Activated CD8-positive, alpha-beta memory T cell treated with anti-CD3 and anti-CD28 coated beads, Interleukin-2, amount 10 ng/mL, durations not matched to agents 7 days and 5 days (primary cell): ENCODE measurements at regions not wholly inside any gene's neighbourhood (a gene's known extent, or its start where the extent isn't known, plus 50 kb on each side); places are given as distances from the start of the nearest gene placed in this dataset.
"Not testable (repeated sequence)": the region's sequence is repeated elsewhere in the genome, so short reads cannot be mapped to it uniquely, and the experiment has no call there.

Experiments used
- ATAC-seq: fragments of 150-1000 bp; cut with Tn5 transposase; one replicate; pipeline ENCODE4 v1.10.0; 2021; ENCODE audit warnings: moderate library complexity
- CTCF ChIA-PET: fragments of 350-600 bp; sonication (Branson Sonifier 250); formaldehyde crosslinking; loops from one replicate; lab custom pipeline; 2021; ENCODE audit warnings: antibody characterized with exemption; lab: Charles Lee
- DNase-seq: peaks from one replicate; pipeline ENCODE4 v3.0.0-alpha.2; 2020
- H3K27ac Mint-ChIP-seq: one replicate; pipeline ENCODE4 v1.8.0; 2021; ENCODE audit warnings: mild to moderate bottlenecking, mixed read lengths
- H3K27me3 Mint-ChIP-seq: one replicate; pipeline ENCODE4 v1.8.0; 2021; ENCODE audit warnings: mixed read lengths
- H3K36me3 Mint-ChIP-seq: one replicate; pipeline ENCODE4 v1.8.0; 2021; ENCODE audit warnings: mild to moderate bottlenecking, mixed read lengths
- H3K4me1 Mint-ChIP-seq: one replicate; pipeline ENCODE4 v1.8.0; 2021; ENCODE audit warnings: mixed read lengths
- H3K4me3 Mint-ChIP-seq: one replicate; pipeline ENCODE4 v1.8.0; 2021; ENCODE audit warnings: mild to moderate bottlenecking, moderate library complexity, mixed read lengths
- H3K9me3 Mint-ChIP-seq: one replicate; pipeline ENCODE4 v1.8.0; 2022; ENCODE audit warnings: low read depth, mixed read lengths

DNA sequence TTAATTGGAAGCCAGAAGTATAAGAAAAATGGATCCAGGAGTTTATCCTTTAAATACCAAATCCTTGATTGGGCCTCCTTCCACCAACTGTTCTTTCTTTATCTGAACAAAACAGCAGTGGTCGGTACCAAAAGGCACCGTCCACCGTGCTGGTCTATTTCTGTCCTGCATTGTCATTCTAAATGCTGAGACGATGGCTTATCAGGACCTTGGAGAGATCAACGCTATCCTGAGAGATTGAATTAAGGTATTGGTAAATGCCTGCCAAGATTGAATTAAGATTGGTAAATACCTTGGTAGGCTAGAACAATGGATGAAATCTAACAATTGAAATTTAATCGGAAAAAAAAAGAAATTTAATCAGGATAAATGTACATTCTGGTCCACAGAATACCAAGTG lies 73.4 kb upstream of the SOD1 start:
- Mint-ChIP-seq H3K9me3 (no peaks in the 10 kb centered on the region), H3K4me3 (no peak overlapping the region), H3K27me3 (peaks cover 5% of the 10 kb centered on the region), H3K27ac (no peak overlapping the region), H3K36me3 (no peaks in the 10 kb centered on the region), H3K4me1 (no peaks in the 10 kb centered on the region)
- no peak for DNase-seq
- ATAC-seq: no peak
- CTCF ChIA-PET: no interaction called here

DNA sequence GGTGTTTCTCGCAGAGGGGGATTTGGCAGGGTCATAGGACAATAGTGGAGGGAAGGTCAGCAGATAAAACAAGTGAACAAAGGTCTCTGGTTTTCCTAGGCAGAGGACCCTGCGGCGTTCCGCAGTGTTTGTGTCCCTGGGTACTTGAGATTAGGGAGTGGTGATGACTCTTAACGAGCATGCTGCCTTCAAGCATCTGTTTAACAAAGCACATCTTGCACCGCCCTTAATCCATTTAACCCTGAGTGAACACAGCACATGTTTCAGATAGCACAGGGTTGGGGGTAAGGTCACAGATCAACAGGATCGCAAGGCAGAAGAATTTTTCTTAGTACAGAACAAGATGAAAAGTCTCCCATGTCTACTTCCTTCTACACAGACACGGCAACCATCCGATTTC lies 75.6 kb upstream of the SOD1 start:
- CTCF ChIA-PET, H3K9me3 Mint-ChIP-seq, ATAC-seq, H3K4me3 Mint-ChIP-seq, H3K4me1 Mint-ChIP-seq, H3K36me3 Mint-ChIP-seq, H3K27ac Mint-ChIP-seq, DNase-seq: not testable (repeated sequence)
- H3K27me3 Mint-ChIP-seq: peaks cover 17% of the 10 kb centered on the region

- no peaks in the 10 kb centered on the region for H3K36me3 Mint-ChIP-seq
- no peak for ATAC-seq
- H3K27me3 Mint-ChIP-seq: peaks cover 21% of the 10 kb centered on the region
- CTCF ChIA-PET: interaction anchor here (0.9 kb wide), 1 partner anchor 473 kb away, joined by 3 read pairs; no protein-coding TSS in a partner anchor
- H3K4me1 Mint-ChIP-seq: no peaks in the 10 kb centered on the region
- H3K4me3 Mint-ChIP-seq: no peak overlapping the region
- H3K9me3 Mint-ChIP-seq: no peaks in the 10 kb centered on the region
- H3K27ac Mint-ChIP-seq: no peak overlapping the region
- no peak for DNase-seq
Observed at GRCh38 chr21:31583498-31583897, 76.0 kb upstream of the SOD1 start.

DNA sequence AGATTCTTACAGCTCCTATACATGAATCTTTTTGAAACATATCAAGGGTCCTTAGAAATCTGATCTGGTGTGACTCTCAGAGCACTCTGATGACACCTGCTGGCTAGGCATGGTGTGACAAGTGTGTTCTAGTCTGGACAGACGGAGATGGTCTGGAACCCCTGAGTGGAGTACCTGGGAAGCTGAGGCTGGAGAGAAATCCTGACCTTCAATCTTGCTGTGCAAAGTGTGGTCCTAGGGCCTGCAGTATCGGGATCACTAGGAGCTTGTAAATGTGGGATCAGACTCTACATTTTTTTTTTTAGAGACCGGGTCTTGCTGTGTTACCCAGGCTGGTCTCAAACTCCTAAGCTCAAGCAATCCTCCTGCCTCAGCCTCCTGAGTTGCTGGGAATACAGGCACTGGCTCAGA lies 78.6 kb upstream of the SOD1 start:
- CTCF ChIA-PET: interaction anchor here (0.6 to 4.3 kb wide), 39 partner anchors 9 to 483 kb away, joined by 3 to 85 read pairs (median 4); no protein-coding TSS in a partner anchor
- Mint-ChIP-seq H3K4me1 (no peaks in the 10 kb centered on the region), H3K27ac (no peak overlapping the region)

DNA sequence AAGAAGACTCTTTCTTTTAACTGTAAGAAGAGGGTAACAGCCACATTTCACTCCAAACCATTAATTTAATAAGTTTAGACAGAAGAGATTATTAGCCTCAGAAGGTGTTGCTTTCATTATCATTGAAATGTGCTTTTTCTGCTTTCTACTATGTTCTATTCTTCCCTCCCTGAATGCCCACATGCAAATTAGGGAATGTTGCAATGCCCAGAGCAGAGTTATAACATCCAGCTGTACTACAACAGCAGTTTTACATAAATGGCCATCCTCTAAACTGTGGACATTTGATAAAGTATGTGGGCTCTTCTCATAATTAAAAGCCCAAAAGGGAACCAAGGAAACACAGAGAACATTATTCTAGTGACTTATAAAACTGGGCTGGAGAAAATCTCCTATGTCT lies 82.2 kb upstream of the SOD1 start:
- Mint-ChIP-seq H3K36me3 (no peaks in the 10 kb centered on the region), H3K4me1 (no peaks in the 10 kb centered on the region), H3K4me3 (no peak overlapping the region), H3K27me3 (peaks cover 30% of the 10 kb centered on the region), H3K9me3 (no peaks in the 10 kb centered on the region), H3K27ac (no peak overlapping the region)
- ATAC-seq: no peak
- CTCF ChIA-PET: no interaction called here
- no peak for DNase-seq

More for the DNA sequence above, 78.6 kb upstream of the SOD1 start:
- H3K36me3 Mint-ChIP-seq: no peaks in the 10 kb centered on the region
- DNase-seq: peak; percentile 79
- peaks cover 29% of the 10 kb centered on the region for H3K27me3 Mint-ChIP-seq
- H3K4me3 Mint-ChIP-seq: no peak overlapping the region
- peak; percentile 79 for ATAC-seq
- H3K9me3 Mint-ChIP-seq: no peaks in the 10 kb centered on the region

DNA sequence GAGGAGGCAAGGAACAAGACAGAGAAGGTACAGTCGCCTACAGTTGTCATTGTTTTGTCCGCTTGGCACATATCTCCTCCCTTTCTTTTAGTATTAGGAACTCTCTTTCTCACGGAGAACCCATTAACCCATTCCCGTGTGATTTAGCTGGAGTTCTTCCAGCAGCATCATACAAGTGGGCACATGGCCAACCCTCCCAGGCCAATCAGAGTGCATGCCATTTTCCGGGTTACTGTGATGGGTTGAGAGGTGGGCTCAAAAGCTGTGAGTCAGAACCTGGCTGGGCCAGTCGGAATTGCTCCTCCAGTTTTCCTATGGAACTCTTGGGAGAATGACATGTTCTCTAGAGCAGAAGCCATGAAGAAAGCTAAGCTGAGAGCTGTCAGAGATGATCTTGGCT lies 83.1 kb upstream of the SOD1 start:
- peaks cover 35% of the 10 kb centered on the region for H3K27me3 Mint-ChIP-seq
- H3K4me3 Mint-ChIP-seq: no peak overlapping the region

GRCh38 chr21:31573217-31573616 lies 86.3 kb upstream of the SOD1 start:
- Mint-ChIP-seq H3K36me3 (no peaks in the 10 kb centered on the region), H3K27ac (no peak overlapping the region), H3K9me3 (no peaks in the 10 kb centered on the region), H3K4me3 (no peak overlapping the region), H3K4me1 (no peaks in the 10 kb centered on the region), H3K27me3 (peaks cover 20% of the 10 kb centered on the region)
- DNase-seq (no peak), ATAC-seq (no peak)
- CTCF ChIA-PET: interaction anchor here (0.7 kb wide), 1 partner anchor 24 kb away, joined by 4 read pairs; no protein-coding TSS in a partner anchor

More for the DNA sequence above, 83.1 kb upstream of the SOD1 start:
- CTCF ChIA-PET: no interaction called here
- DNase-seq (no peak), ATAC-seq (no peak)
- Mint-ChIP-seq H3K36me3 (no peaks in the 10 kb centered on the region), H3K9me3 (no peaks in the 10 kb centered on the region), H3K4me1 (no peaks in the 10 kb centered on the region), H3K27ac (no peak overlapping the region)

DNA sequence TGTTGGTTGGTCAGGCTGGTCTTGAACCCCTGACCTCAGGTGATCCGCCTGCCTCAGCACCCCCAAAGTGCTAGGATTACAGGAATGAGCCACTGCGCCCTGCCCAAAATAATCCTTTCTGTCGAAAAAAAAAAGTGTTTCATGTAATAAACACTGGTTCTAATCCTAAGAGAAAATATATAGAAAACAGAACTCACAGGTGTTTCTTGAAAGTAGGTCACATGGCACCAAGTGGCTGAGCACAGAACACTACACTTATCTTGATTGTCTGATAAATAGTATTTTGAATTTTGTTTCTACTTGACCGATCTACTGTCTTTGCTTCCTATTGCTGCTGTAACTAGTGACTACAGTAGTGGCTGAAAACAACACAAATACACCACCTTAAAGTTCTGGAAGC lies 87.6 kb upstream of the SOD1 start:
- no peak for DNase-seq
- H3K9me3 Mint-ChIP-seq: no peaks in the 10 kb centered on the region
- peaks cover 15% of the 10 kb centered on the region for H3K27me3 Mint-ChIP-seq
- CTCF ChIA-PET: no interaction called here
- H3K27ac Mint-ChIP-seq: no peak overlapping the region
- no peaks in the 10 kb centered on the region for H3K36me3 Mint-ChIP-seq
- no peak overlapping the region for H3K4me3 Mint-ChIP-seq
- ATAC-seq: no peak
- H3K4me1 Mint-ChIP-seq: no peaks in the 10 kb centered on the region

GRCh38 chr21:31570824-31571566 lies 88.5 kb upstream of the SOD1 start:
- Mint-ChIP-seq H3K9me3 (no peaks in the 10 kb centered on the region), H3K4me1 (no peaks in the 10 kb centered on the region), H3K27ac (no peak overlapping the region), H3K36me3 (no peaks in the 10 kb centered on the region), H3K27me3 (peaks cover 15% of the 10 kb centered on the region), H3K4me3 (no peak overlapping the region)
- ATAC-seq: no peak
- no peak for DNase-seq
- CTCF ChIA-PET: interaction anchor here (0.9 to 1.3 kb wide), 2 partner anchors 10 to 31 kb away, joined by 3 to 4 read pairs; no protein-coding TSS in a partner anchor

- Mint-ChIP-seq H3K27me3 (peaks cover 11% of the 10 kb centered on the region), H3K4me3 (no peak overlapping the region), H3K36me3 (no peaks in the 10 kb centered on the region), H3K27ac (no peak overlapping the region), H3K4me1 (no peaks in the 10 kb centered on the region), H3K9me3 (no peaks in the 10 kb centered on the region)
- no peak for DNase-seq
- CTCF ChIA-PET: interaction anchor here (1.5 kb wide), 1 partner anchor 14 kb away, joined by 4 read pairs; no protein-coding TSS in a partner anchor
- ATAC-seq: no peak
Observed at GRCh38 chr21:31566611-31567010, 92.9 kb upstream of the SOD1 start.

DNA sequence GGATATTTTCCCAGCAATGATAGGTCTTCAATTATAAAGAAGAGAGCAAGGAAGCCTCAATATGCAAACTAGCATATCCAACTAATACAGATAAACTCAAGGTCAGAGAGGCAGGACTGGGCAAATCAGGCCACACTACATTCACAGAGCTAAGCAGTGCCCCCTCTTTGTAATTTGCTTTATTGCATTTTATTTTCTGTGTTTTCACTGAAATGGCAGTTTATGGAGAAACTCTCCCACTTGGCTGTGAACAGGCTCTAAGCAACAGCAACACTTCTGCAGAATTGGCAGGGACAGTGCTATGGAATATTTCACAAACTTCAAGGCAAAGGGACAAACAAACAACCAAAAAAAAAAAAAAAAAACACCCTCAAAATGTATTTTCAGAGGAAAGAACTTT lies 93.4 kb upstream of the SOD1 start:
- Mint-ChIP-seq H3K4me1 (no peaks in the 10 kb centered on the region), H3K27ac (no peak overlapping the region), H3K27me3 (peaks cover 11% of the 10 kb centered on the region), H3K9me3 (no peaks in the 10 kb centered on the region), H3K4me3 (no peak overlapping the region), H3K36me3 (no peaks in the 10 kb centered on the region)
- ATAC-seq (no peak), DNase-seq (no peak)
- CTCF ChIA-PET: interaction anchor here (1.5 kb wide), 1 partner anchor 14 kb away, joined by 4 read pairs; no protein-coding TSS in a partner anchor

DNA sequence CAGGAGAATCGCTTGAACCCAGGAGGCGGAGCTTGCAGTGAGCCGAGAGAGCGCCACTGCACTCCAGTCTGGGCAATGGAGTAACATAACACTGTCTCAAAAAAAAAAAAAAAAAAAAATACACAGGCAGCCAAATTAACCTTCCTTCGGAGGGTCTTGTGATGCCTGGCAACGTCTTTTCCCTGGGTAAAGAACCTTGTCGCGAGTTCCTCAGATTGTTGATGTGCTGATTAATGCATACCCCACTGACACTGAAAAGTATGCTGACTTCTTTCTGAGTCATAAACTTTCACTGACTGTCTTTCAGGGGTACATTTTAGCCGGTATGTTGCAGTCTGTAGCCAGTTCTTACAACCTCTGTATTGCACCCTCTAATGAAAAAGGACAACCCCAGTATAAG lies 95.1 kb upstream of the SOD1 start:
- Mint-ChIP-seq H3K27ac (no peak overlapping the region), H3K4me3 (no peak overlapping the region), H3K27me3 (peaks cover 24% of the 10 kb centered on the region), H3K4me1 (peaks cover 8% of the 10 kb centered on the region), H3K36me3 (no peaks in the 10 kb centered on the region), H3K9me3 (no peaks in the 10 kb centered on the region)
- CTCF ChIA-PET: no interaction called here
- ATAC-seq: no peak
- DNase-seq: no peak

GRCh38 chr21:31560479-31560878 lies 99.0 kb upstream of the SOD1 start:
- H3K27ac Mint-ChIP-seq: no peak overlapping the region
- ATAC-seq (no peak), DNase-seq (no peak)
- H3K36me3 Mint-ChIP-seq: no peaks in the 10 kb centered on the region
- H3K9me3 Mint-ChIP-seq: no peaks in the 10 kb centered on the region
- peak overlapping the region; percentile 78 for H3K4me3 Mint-ChIP-seq
- H3K27me3 Mint-ChIP-seq: peaks cover 41% of the 10 kb centered on the region
- CTCF ChIA-PET: interaction anchor here (1.3 kb wide), 1 partner anchor 20 kb away, joined by 6 read pairs; no protein-coding TSS in a partner anchor
- peaks cover 21% of the 10 kb centered on the region for H3K4me1 Mint-ChIP-seq
